NCI-H2227 (cell line): ENCODE measurements at regions not wholly inside any gene's neighbourhood (a gene's known extent, or its start where the extent isn't known, plus 50 kb on each side); places are given as distances from the start of the nearest gene placed in this dataset.

Experiments used
- DNase-seq: peaks from one replicate; lab custom pipeline; 2025; ENCODE audit not compliant: unreplicated experiment; lab: John Stamatoyannopoulos, UW

GRCh38 chr19:29395111-29395733 lies 130.6 kb upstream of the VSTM2B start:
- DNase-seq: no peak

GRCh38 chr19:29395734-29396414 lies 129.9 kb upstream of the VSTM2B start:
- no peak for DNase-seq

GRCh38 chr19:29396925-29397324 lies 128.9 kb upstream of the VSTM2B start:
- no peak for DNase-seq

GRCh38 chr19:29397748-29398147 lies 128.0 kb upstream of the VSTM2B start:
- DNase-seq: peak; percentile 51

- no peak for DNase-seq
These were observed 126.0 kb upstream of the VSTM2B start for GRCh38 chr19:29399804-29400203.

GRCh38 chr19:29400917-29401711 lies 124.7 kb upstream of the VSTM2B start:
- DNase-seq: no peak

GRCh38 chr19:29401712-29402421 lies 123.9 kb upstream of the VSTM2B start:
- DNase-seq: no peak

- DNase-seq: no peak
These were observed 123.2 kb upstream of the VSTM2B start for GRCh38 chr19:29402563-29402962.

- DNase-seq: no peak
These were observed 121.8 kb upstream of the VSTM2B start for GRCh38 chr19:29404015-29404414.

GRCh38 chr19:29404951-29405727 lies 120.7 kb upstream of the VSTM2B start:
- DNase-seq: peak; percentile 89

- DNase-seq: no peak
These were observed 120.1 kb upstream of the VSTM2B start for GRCh38 chr19:29405728-29405995.

- no peak for DNase-seq
These were observed 116.5 kb upstream of the VSTM2B start for GRCh38 chr19:29409076-29409862.

GRCh38 chr19:29410601-29411000 lies 115.2 kb upstream of the VSTM2B start:
- no peak for DNase-seq

GRCh38 chr19:29411113-29411581 lies 114.6 kb upstream of the VSTM2B start:
- no peak for DNase-seq

- no peak for DNase-seq
These were observed 112.4 kb upstream of the VSTM2B start for GRCh38 chr19:29413435-29413834.

GRCh38 chr19:29415507-29415906 lies 110.3 kb upstream of the VSTM2B start:
- DNase-seq: no peak

GRCh38 chr19:29417048-29417447 lies 108.7 kb upstream of the VSTM2B start:
- no peak for DNase-seq

- no peak for DNase-seq
These were observed 107.6 kb upstream of the VSTM2B start for GRCh38 chr19:29418201-29418600.

GRCh38 chr19:29420065-29420464 lies 105.7 kb upstream of the VSTM2B start:
- no peak for DNase-seq
